Stimulated activated naive CD4-positive, alpha-beta T cell treated with Interleukin-2 at 50 U/mL for 16 hours (primary cell): ENCODE measurements at regions not wholly inside any gene's neighbourhood (a gene's known extent, or its start where the extent isn't known, plus 50 kb on each side); places are given as distances from the start of the nearest gene placed in this dataset.
"Not testable (repeated sequence)": the region's sequence is repeated elsewhere in the genome, so short reads cannot be mapped to it uniquely, and the experiment has no call there.

Experiments
- DNase-seq: peaks from one replicate; lab custom pipeline; 2025; lab: John Stamatoyannopoulos, UW

GRCh38 chr17:77801545-77802332 lies 156.8 kb upstream of the TNRC6C start:
- DNase-seq, result no peak

GRCh38 chr17:77802333-77802615 lies 156.2 kb upstream of the TNRC6C start:
- DNase-seq, result no peak

GRCh38 chr17:77802811-77803220 lies 155.7 kb upstream of the TNRC6C start:
- DNase-seq, result no peak

GRCh38 chr17:77803726-77804125 lies 154.8 kb upstream of the TNRC6C start:
- DNase-seq, result no peak

GRCh38 chr17:77804796-77805426 lies 153.6 kb upstream of the TNRC6C start:
- no peak for DNase-seq

GRCh38 chr17:77805970-77806369 lies 152.5 kb upstream of the TNRC6C start:
- DNase-seq, result not testable (repeated sequence)

GRCh38 chr17:77807051-77807745 lies 151.3 kb upstream of the TNRC6C start:
- no peak for DNase-seq

- DNase-seq, result no peak
Measured at GRCh38 chr17:77807746-77808441, 150.6 kb upstream of the TNRC6C start.

GRCh38 chr17:77808686-77809425 lies 149.6 kb upstream of the TNRC6C start:
- no peak for DNase-seq

GRCh38 chr17:77809814-77810213 lies 148.7 kb upstream of the TNRC6C start:
- DNase-seq, result no peak

- DNase-seq, result no peak
Measured at GRCh38 chr17:77810536-77810935, 148.0 kb upstream of the TNRC6C start.

GRCh38 chr17:77811521-77811920 lies 147.0 kb upstream of the TNRC6C start:
- DNase-seq, result no peak

GRCh38 chr17:77814091-77814772 lies 144.3 kb upstream of the TNRC6C start:
- DNase-seq, result no peak

GRCh38 chr17:77815127-77815905 lies 143.2 kb upstream of the TNRC6C start:
- DNase-seq, result no peak

- no peak for DNase-seq
Measured at GRCh38 chr17:77817953-77818352, 140.6 kb upstream of the TNRC6C start.

GRCh38 chr17:77819497-77819896 lies 139.0 kb upstream of the TNRC6C start:
- DNase-seq, result no peak

- DNase-seq, result no peak
Measured at GRCh38 chr17:77821114-77821513, 137.4 kb upstream of the TNRC6C start.

- DNase-seq, result no peak
Measured at GRCh38 chr17:77822302-77823030, 136.0 kb upstream of the TNRC6C start.

- no peak for DNase-seq
Measured at GRCh38 chr17:77824102-77824779, 134.3 kb upstream of the TNRC6C start.
